Fibroblast of lung (primary cell): ENCODE measurements at regions not wholly inside any gene's neighbourhood (a gene's known extent, or its start where the extent isn't known, plus 50 kb on each side); places are given as distances from the start of the nearest gene placed in this dataset.

Experiments
- EZH2 ChIP-seq: IDR thresholded peaks from 2 replicates; pipeline ENCODE4 v1.5.1; 2012; ENCODE audit warnings: low read length, control low read depth, mild to moderate bottlenecking; ENCODE audit errors: missing control alignments
- TF ChIP-seq, protein P1 (sequence below), 2 donors: IDR thresholded peaks in 1 of 2; conservative IDR thresholded peaks in 1 of 2; 1 replicate in 1 of 2; 2 replicates in 1 of 2; pipeline ENCODE4 v1.5.1; 2011 to 2012; ENCODE audit warnings: low read length in 2 of 2, control low read depth in 1 of 2, inconsistent platforms in 1 of 2, low read depth in 1 of 2, mild to moderate bottlenecking in 1 of 2

DNA sequence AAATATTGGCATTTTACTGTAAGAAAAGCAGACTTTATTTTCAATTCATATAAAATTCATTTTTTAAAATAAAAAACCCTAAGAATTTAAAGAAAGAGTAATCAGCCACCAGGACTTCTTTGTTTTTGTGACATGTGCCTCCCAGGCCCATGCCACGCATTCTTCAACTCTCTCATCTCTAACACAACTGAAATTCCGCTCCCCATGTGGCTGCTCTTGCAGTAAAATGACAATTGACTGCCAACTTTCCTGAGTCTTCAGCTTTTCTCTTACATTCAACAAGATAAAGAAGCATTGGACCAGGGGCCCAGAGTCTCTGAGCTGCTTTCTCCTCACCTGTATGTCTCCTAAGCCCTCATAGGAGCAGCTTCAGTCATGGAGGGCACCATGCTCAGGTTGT is 372.1 kb downstream of the UQCRFS1 start:
- TF ChIP-seq, protein P1, sequence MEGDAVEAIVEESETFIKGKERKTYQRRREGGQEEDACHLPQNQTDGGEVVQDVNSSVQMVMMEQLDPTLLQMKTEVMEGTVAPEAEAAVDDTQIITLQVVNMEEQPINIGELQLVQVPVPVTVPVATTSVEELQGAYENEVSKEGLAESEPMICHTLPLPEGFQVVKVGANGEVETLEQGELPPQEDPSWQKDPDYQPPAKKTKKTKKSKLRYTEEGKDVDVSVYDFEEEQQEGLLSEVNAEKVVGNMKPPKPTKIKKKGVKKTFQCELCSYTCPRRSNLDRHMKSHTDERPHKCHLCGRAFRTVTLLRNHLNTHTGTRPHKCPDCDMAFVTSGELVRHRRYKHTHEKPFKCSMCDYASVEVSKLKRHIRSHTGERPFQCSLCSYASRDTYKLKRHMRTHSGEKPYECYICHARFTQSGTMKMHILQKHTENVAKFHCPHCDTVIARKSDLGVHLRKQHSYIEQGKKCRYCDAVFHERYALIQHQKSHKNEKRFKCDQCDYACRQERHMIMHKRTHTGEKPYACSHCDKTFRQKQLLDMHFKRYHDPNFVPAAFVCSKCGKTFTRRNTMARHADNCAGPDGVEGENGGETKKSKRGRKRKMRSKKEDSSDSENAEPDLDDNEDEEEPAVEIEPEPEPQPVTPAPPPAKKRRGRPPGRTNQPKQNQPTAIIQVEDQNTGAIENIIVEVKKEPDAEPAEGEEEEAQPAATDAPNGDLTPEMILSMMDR (conservative IDR thresholded peaks at IDR 0.05 in 1 of 2, IDR thresholded peaks at IDR 0.05 in 1 of 2; ENCODE audit: low read depth in 1 of 2, low read length in 2 of 2), result no peak
- TF ChIP-seq EZH2, result no peak
